Sigmoid colon (tissue), 6 donors: ENCODE measurements at regions not wholly inside any gene's neighbourhood (a gene's known extent, or its start where the extent isn't known, plus 50 kb on each side); places are given as distances from the start of the nearest gene placed in this dataset.

Source experiments
- DNase-seq: peaks from one replicate; pipeline ENCODE4 v3.0.0-alpha.2; 2019
- H3K27ac ChIP-seq, 4 donors: fragments of 200-600 bp; sonication (generic); one replicate each; pipeline ENCODE4 v1.5.1; 2016 to 2019; ENCODE audit warnings: mild to moderate bottlenecking in 1 of 4
- H3K27me3 ChIP-seq, 3 donors: fragments of 200-600 bp; sonication (generic); one replicate each; pipeline ENCODE4 v1.5.1; 2019; ENCODE audit warnings: mild to moderate bottlenecking in 1 of 3
- H3K36me3 ChIP-seq, 4 donors: fragments of 200-600 bp; sonication (generic); one replicate each; pipeline ENCODE4 v1.5.1; 2016 to 2019
- H3K4me1 ChIP-seq, 4 donors: fragments of 200-600 bp; sonication (generic); one replicate each; pipeline ENCODE4 v1.5.1; 2017 to 2019
- H3K4me3 ChIP-seq, 4 donors: fragments of 200-600 bp; sonication (generic); one replicate each; pipeline ENCODE4 v1.5.1; 2017 to 2019; ENCODE audit warnings: mild to moderate bottlenecking in 2 of 4, moderate library complexity in 1 of 4
- H3K9me3 ChIP-seq, 4 donors: fragments of 200-600 bp in 3 of 4; sonication (generic) in 3 of 4; one replicate each; pipeline versions ENCODE4 v1.5.1 to v1.6.1; 2013 to 2019
- CTCF ChIP-seq, 4 experiments: fragments of 450-650 bp in 3 of 4; fragments of 200-600 bp in 1 of 4; IDR thresholded peaks; one replicate each; pipeline ENCODE4 v1.5.1; 2016 to 2019; ENCODE audit warnings: antibody characterized with exemption in 4 of 4, mild to moderate bottlenecking in 3 of 4, moderate library complexity in 2 of 4
- EP300 ChIP-seq, 4 donors: sonication (generic); formaldehyde crosslinking; IDR thresholded peaks; one replicate each; pipeline ENCODE4 v1.6.1; 2017; ENCODE audit warnings: antibody characterized with exemption in 4 of 4
- POLR2A ChIP-seq, 2 donors: fragments of 450-650 bp; IDR thresholded peaks; one replicate each; pipeline ENCODE4 v1.6.1; 2016; ENCODE audit warnings: antibody characterized with exemption in 2 of 2, mild to moderate bottlenecking in 2 of 2, moderate library complexity in 2 of 2
- POLR2AphosphoS5 ChIP-seq, 4 donors: sonication (generic); formaldehyde crosslinking; IDR thresholded peaks; one replicate each; pipeline ENCODE4 v1.6.1; 2017; ENCODE audit warnings: antibody characterized with exemption in 4 of 4
- WGBS, 2 donors: extraction: QIAGEN DNeasy Blood & Tissue Kit; methylation state at CpG; one replicate each; pipeline ENCODE4 v1.1.7; 2013; 5-methylcytosine and 5-hydroxymethylcytosine counted together
- intact Hi-C: fragments of 100-400 bp; cut with DNase I; formaldehyde crosslinking; loops from one replicate; pipeline ENCODE4 v1.15.1; 2023
- donor health status: healthy with polysubstance abuse.
- donor health status: healthy.

DNA sequence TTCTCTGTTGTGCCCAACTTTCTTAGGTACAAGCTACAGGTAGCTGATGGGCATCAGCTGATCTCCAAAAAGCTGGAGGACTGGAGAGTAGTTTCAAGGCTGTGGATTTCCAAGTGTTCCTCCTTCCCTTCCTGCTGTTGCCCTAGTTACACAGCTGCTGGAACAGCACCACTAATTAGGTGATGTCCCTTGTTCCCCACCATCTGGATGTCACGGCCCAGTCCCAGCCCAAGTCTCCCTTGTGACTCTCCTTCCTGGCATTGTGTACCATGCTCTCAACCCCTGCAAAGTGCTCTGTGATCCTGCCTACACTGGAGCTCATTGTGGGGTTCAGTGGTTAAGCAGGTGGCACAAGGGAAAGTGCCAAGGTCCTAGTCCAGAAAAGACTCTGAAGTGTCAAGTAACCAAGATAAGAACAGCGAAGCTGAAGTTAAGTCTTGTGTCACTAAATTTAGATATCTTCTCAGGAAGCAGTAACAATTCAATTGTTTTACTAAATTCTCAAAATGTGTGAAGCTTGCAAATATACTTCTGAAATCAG is 604.5 kb downstream of the ISL1 start:
- intact Hi-C loops: no loop called here
- no peak overlapping the region for H3K4me3 ChIP-seq
- TF ChIP-seq CTCF (IDR thresholded peaks at IDR 0.05): no peak
- TF ChIP-seq POLR2AphosphoS5 (IDR thresholded peaks at IDR 0.05): no peak
- TF ChIP-seq EP300 (IDR thresholded peaks at IDR 0.05): no peak
- no peak for TF ChIP-seq POLR2A (IDR thresholded peaks at IDR 0.05)
- no peak overlapping the region for H3K27ac ChIP-seq
- H3K27me3 ChIP-seq: no peaks in the 10 kb centered on the region
- H3K9me3 ChIP-seq: no peaks in the 10 kb centered on the region
- H3K4me1 ChIP-seq: no peaks in the 10 kb centered on the region
- H3K36me3 ChIP-seq: no peaks in the 10 kb centered on the region
- WGBS, 2 donors: 69 to 82% methylated on average over 2 of the region's 2 CpGs
- DNase-seq: no peak

DNA sequence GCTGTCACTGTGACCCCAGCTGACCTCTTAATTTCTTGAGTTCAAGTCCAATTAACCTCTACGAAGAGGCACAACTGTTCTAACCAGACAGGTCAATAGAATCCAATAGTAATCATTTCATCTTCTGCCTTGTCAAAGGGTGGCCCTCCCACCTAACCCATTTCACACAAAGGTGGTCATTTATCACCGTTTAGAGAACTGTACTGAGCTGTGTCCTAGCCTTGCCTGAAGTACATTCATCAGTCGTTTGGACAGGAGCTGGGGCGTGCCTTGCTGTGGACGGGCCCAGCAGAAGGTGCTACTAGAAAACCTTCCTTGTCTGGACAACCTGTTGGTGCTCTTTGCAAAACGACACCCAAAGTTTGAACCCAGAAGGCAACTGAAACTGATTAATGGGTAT is 605.4 kb downstream of the ISL1 start:
- Histone ChIP-seq H3K4me3 (no peak overlapping the region), H3K27me3 (no peaks in the 10 kb centered on the region), H3K36me3 (no peaks in the 10 kb centered on the region), H3K9me3 (no peaks in the 10 kb centered on the region), H3K27ac (no peak overlapping the region), H3K4me1 (no peaks in the 10 kb centered on the region)
- TF ChIP-seq POLR2AphosphoS5 (IDR thresholded peaks at IDR 0.05) (no peak), CTCF (IDR thresholded peaks at IDR 0.05) (no peak), POLR2A (IDR thresholded peaks at IDR 0.05) (no peak), EP300 (IDR thresholded peaks at IDR 0.05) (no peak)
- intact Hi-C loops: no loop called here
- 66 to 72% methylated on average over 6 of the region's 6 CpGs for WGBS, 2 donors
- DNase-seq: no peak

GRCh38 chr5:51990241-51990640 is 607.0 kb downstream of the ISL1 start:
- Histone ChIP-seq H3K4me1 (no peaks in the 10 kb centered on the region), H3K9me3 (no peaks in the 10 kb centered on the region), H3K4me3 (no peak overlapping the region), H3K36me3 (no peaks in the 10 kb centered on the region), H3K27me3 (no peaks in the 10 kb centered on the region), H3K27ac (no peak overlapping the region)
- DNase-seq: no peak
- intact Hi-C loops: no loop called here
- TF ChIP-seq CTCF (IDR thresholded peaks at IDR 0.05): no peak
- TF ChIP-seq EP300 (IDR thresholded peaks at IDR 0.05): no peak
- no peak for TF ChIP-seq POLR2AphosphoS5 (IDR thresholded peaks at IDR 0.05)
- TF ChIP-seq POLR2A (IDR thresholded peaks at IDR 0.05): no peak
- WGBS, 2 donors: 60 to 63% methylated on average over 2 of the region's 2 CpGs

GRCh38 chr5:51990661-51991180 is 607.5 kb downstream of the ISL1 start:
- no peaks in the 10 kb centered on the region for H3K36me3 ChIP-seq
- H3K4me1 ChIP-seq: no peaks in the 10 kb centered on the region
- 56 to 59% methylated on average over 1 of the region's 1 CpG for WGBS, 2 donors
- H3K4me3 ChIP-seq: no peak overlapping the region
- H3K9me3 ChIP-seq: no peaks in the 10 kb centered on the region
- no peaks in the 10 kb centered on the region for H3K27me3 ChIP-seq
- no peak for DNase-seq
- TF ChIP-seq EP300 (IDR thresholded peaks at IDR 0.05) (no peak), POLR2AphosphoS5 (IDR thresholded peaks at IDR 0.05) (no peak), POLR2A (IDR thresholded peaks at IDR 0.05) (no peak), CTCF (IDR thresholded peaks at IDR 0.05) (no peak)
- no peak overlapping the region for H3K27ac ChIP-seq
- intact Hi-C loops: no loop called here

GRCh38 chr5:51991940-51992339 is 608.7 kb downstream of the ISL1 start:
- no peak for TF ChIP-seq POLR2AphosphoS5 (IDR thresholded peaks at IDR 0.05)
- TF ChIP-seq EP300 (IDR thresholded peaks at IDR 0.05): no peak
- no peak for TF ChIP-seq CTCF (IDR thresholded peaks at IDR 0.05)
- TF ChIP-seq POLR2A (IDR thresholded peaks at IDR 0.05): no peak
- Histone ChIP-seq H3K27me3 (no peaks in the 10 kb centered on the region), H3K4me1 (no peaks in the 10 kb centered on the region), H3K27ac (no peak overlapping the region), H3K36me3 (no peaks in the 10 kb centered on the region), H3K9me3 (no peaks in the 10 kb centered on the region), H3K4me3 (no peak overlapping the region)
- intact Hi-C loops: no loop called here
- no peak for DNase-seq
- WGBS, 2 donors: 82 to 87% methylated on average over 3 of the region's 3 CpGs
